Fibroblast of lung (primary cell): ENCODE measurements at regions not wholly inside any gene's neighbourhood (a gene's known extent, or its start where the extent isn't known, plus 50 kb on each side); places are given as distances from the start of the nearest gene placed in this dataset.

ENCODE experiments used
- DNase-seq, 2 donors: peaks; one replicate each; pipeline versions ENCODE4 v3.0.0 to v3.0.0-alpha.2; 2010; ENCODE audit warnings: low read depth in 2 of 2
- H2AFZ ChIP-seq: 2 replicates; pipeline ENCODE4 v1.5.1; 2012; ENCODE audit warnings: low read length, control low read depth, inconsistent platforms
- H3K27ac ChIP-seq: 2 replicates; pipeline ENCODE4 v1.5.1; 2011; ENCODE audit warnings: low read length, control low read depth; ENCODE audit not compliant: insufficient read depth
- H3K27me3 ChIP-seq: 2 replicates; pipeline ENCODE4 v1.5.1; 2011; ENCODE audit warnings: mild to moderate bottlenecking, low read length; ENCODE audit not compliant: control insufficient read depth, insufficient read depth
- H3K36me3 ChIP-seq: 2 replicates; pipeline ENCODE4 v1.5.1; 2011; ENCODE audit warnings: low read length; ENCODE audit not compliant: control insufficient read depth, insufficient read depth
- H3K4me1 ChIP-seq: 2 replicates; pipeline ENCODE4 v1.5.1; 2011; ENCODE audit warnings: low read length; ENCODE audit not compliant: control insufficient read depth, insufficient read depth; ENCODE audit errors: extremely low read depth
- H3K4me2 ChIP-seq: 2 replicates; pipeline ENCODE4 v1.5.1; 2011; ENCODE audit warnings: low read length, control low read depth; ENCODE audit not compliant: insufficient read depth; ENCODE audit errors: extremely low read depth
- H3K4me3 ChIP-seq, 4 experiments: fragments of 200-600 bp in 1 of 4; sonication (generic) in 1 of 4; replicated peaks in 1 of 4; 2 replicates each; pipeline ENCODE4 v1.5.1; 2011 to 2016; ENCODE audit warnings: low read length in 4 of 4, low read depth in 3 of 4, mild to moderate bottlenecking in 3 of 4, control low read depth in 2 of 4, inconsistent platforms in 1 of 4, mixed read lengths in 1 of 4; ENCODE audit not compliant: insufficient read depth in 1 of 4; ENCODE audit errors: control extremely low read depth in 1 of 4
- H3K79me2 ChIP-seq: 2 replicates; pipeline ENCODE4 v1.5.1; 2012; ENCODE audit warnings: mild to moderate bottlenecking, low read length, inconsistent platforms; ENCODE audit not compliant: control insufficient read depth, insufficient read depth
- H3K9ac ChIP-seq: 2 replicates; pipeline ENCODE4 v1.5.1; 2011; ENCODE audit warnings: mild to moderate bottlenecking, low read length, control low read depth; ENCODE audit not compliant: insufficient read depth
- H3K9me3 ChIP-seq: 2 replicates; pipeline ENCODE4 v1.5.1; 2012; ENCODE audit warnings: low read depth, low read length; ENCODE audit not compliant: control insufficient read depth, insufficient read depth
- H4K20me1 ChIP-seq: 2 replicates; pipeline ENCODE4 v1.5.1; 2011; ENCODE audit warnings: low read length; ENCODE audit not compliant: control insufficient read depth, insufficient read depth; ENCODE audit errors: extremely low read depth
- CTCF ChIP-seq, 2 donors: IDR thresholded peaks in 1 of 2; conservative IDR thresholded peaks in 1 of 2; 1 replicate in 1 of 2; 2 replicates in 1 of 2; pipeline ENCODE4 v1.5.1; 2011 to 2012; ENCODE audit warnings: low read length in 2 of 2, control low read depth in 1 of 2, inconsistent platforms in 1 of 2, low read depth in 1 of 2, mild to moderate bottlenecking in 1 of 2
- EZH2 ChIP-seq: IDR thresholded peaks from 2 replicates; pipeline ENCODE4 v1.5.1; 2012; ENCODE audit warnings: low read length, control low read depth, mild to moderate bottlenecking; ENCODE audit errors: missing control alignments

GRCh38 chr21:28729887-28730286 is 262.8 kb downstream of the LTN1 start:
- Histone ChIP-seq H3K4me2 (no peak overlapping the region), H3K79me2 (no peaks in the 10 kb centered on the region), H3K27ac (no peak overlapping the region), H2AFZ (no peak overlapping the region), H3K4me1 (no peaks in the 10 kb centered on the region), H3K27me3 (no peaks in the 10 kb centered on the region), H3K9ac (no peak overlapping the region), H3K4me3 (no peak overlapping the region), H3K9me3 (no peaks in the 10 kb centered on the region), H4K20me1 (no peaks in the 10 kb centered on the region), H3K36me3 (no peaks in the 10 kb centered on the region)
- DNase-seq: no peak
- no peak for TF ChIP-seq CTCF (conservative IDR thresholded peaks at IDR 0.05 in 1 of 2, IDR thresholded peaks at IDR 0.05 in 1 of 2; ENCODE audit: low read depth in 1 of 2, low read length in 2 of 2)
- no peak for TF ChIP-seq EZH2

- no peak for TF ChIP-seq CTCF (conservative IDR thresholded peaks at IDR 0.05 in 1 of 2, IDR thresholded peaks at IDR 0.05 in 1 of 2; ENCODE audit: low read depth in 1 of 2, low read length in 2 of 2)
- no peak for TF ChIP-seq EZH2
- Histone ChIP-seq H3K4me3 (no peak overlapping the region), H3K9me3 (no peaks in the 10 kb centered on the region), H3K9ac (no peak overlapping the region), H3K36me3 (no peaks in the 10 kb centered on the region), H3K79me2 (no peaks in the 10 kb centered on the region), H4K20me1 (no peaks in the 10 kb centered on the region), H3K4me2 (no peak overlapping the region), H3K4me1 (no peaks in the 10 kb centered on the region), H3K27me3 (no peaks in the 10 kb centered on the region), H3K27ac (no peak overlapping the region), H2AFZ (no peak overlapping the region)
- DNase-seq: no peak
Measured at GRCh38 chr21:28727809-28728208, 264.9 kb downstream of the LTN1 start.

- DNase-seq: peak in 1 of 2 donors; percentile 50
- Histone ChIP-seq H3K27me3 (no peaks in the 10 kb centered on the region), H3K9ac (no peak overlapping the region), H3K4me3 (no peak overlapping the region), H3K27ac (no peak overlapping the region), H3K79me2 (no peaks in the 10 kb centered on the region), H2AFZ (no peak overlapping the region), H3K4me1 (no peaks in the 10 kb centered on the region), H4K20me1 (no peaks in the 10 kb centered on the region), H3K9me3 (no peaks in the 10 kb centered on the region), H3K36me3 (no peaks in the 10 kb centered on the region), H3K4me2 (no peak overlapping the region)
- TF ChIP-seq CTCF (conservative IDR thresholded peaks at IDR 0.05 in 1 of 2, IDR thresholded peaks at IDR 0.05 in 1 of 2; ENCODE audit: low read depth in 1 of 2, low read length in 2 of 2) (no peak), EZH2 (no peak)
Measured at GRCh38 chr21:28725396-28725795, 267.3 kb downstream of the LTN1 start.
